ENCODE measurements at regions not wholly inside any gene's neighbourhood (a gene's known extent, or its start where the extent isn't known, plus 50 kb on each side); places are given as distances from the start of the nearest gene placed in this dataset.
"Not testable (repeated sequence)": the region's sequence is repeated elsewhere in the genome, so short reads cannot be mapped to it uniquely, and the experiment has no call there.

- DNase-seq (ENCODE audit: low spot score) = no peak
These were observed 1537.0 kb downstream of the C4orf33 start for GRCh38 chr4:130632731-130633604.

- DNase-seq (ENCODE audit: low spot score) = no peak
These were observed 1540.5 kb downstream of the C4orf33 start for GRCh38 chr4:130636486-130636885.

- no peak for DNase-seq (ENCODE audit: low spot score)
These were observed 1544.6 kb downstream of the C4orf33 start for GRCh38 chr4:130640592-130640991.

GRCh38 chr4:130646886-130647285 lies 1550.9 kb downstream of the C4orf33 start:
- DNase-seq (ENCODE audit: low spot score) = no peak

- DNase-seq (ENCODE audit: low spot score) = no peak
These were observed 1552.6 kb downstream of the C4orf33 start for GRCh38 chr4:130648570-130648969.

- DNase-seq (ENCODE audit: low spot score) = no peak
These were observed 1557.9 kb downstream of the C4orf33 start for GRCh38 chr4:130653842-130654241.

GRCh38 chr4:130659320-130659719 lies 1563.4 kb downstream of the C4orf33 start:
- DNase-seq (ENCODE audit: low spot score) = no peak

- no peak for DNase-seq (ENCODE audit: low spot score)
These were observed 1572.9 kb downstream of the C4orf33 start for GRCh38 chr4:130668859-130669258.

GRCh38 chr4:130675266-130675665 lies 1579.3 kb downstream of the C4orf33 start:
- DNase-seq (ENCODE audit: low spot score) = no peak

- DNase-seq (ENCODE audit: low spot score) = no peak
These were observed 1593.2 kb downstream of the C4orf33 start for GRCh38 chr4:130689181-130689580.

GRCh38 chr4:130698251-130698650 lies 1602.3 kb downstream of the C4orf33 start:
- no peak for DNase-seq (ENCODE audit: low spot score)

- no peak for DNase-seq (ENCODE audit: low spot score)
These were observed 1603.1 kb downstream of the C4orf33 start for GRCh38 chr4:130699004-130699403.

GRCh38 chr4:130703211-130703935 lies 1607.4 kb downstream of the C4orf33 start:
- no peak for DNase-seq (ENCODE audit: low spot score)

GRCh38 chr4:130705023-130705422 lies 1609.1 kb downstream of the C4orf33 start:
- DNase-seq (ENCODE audit: low spot score) = no peak

GRCh38 chr4:130712038-130712437 lies 1616.1 kb downstream of the C4orf33 start:
- DNase-seq (ENCODE audit: low spot score) = no peak

GRCh38 chr4:130714006-130714405 lies 1618.1 kb downstream of the C4orf33 start:
- DNase-seq (ENCODE audit: low spot score) = no peak

GRCh38 chr4:130722361-130722760 lies 1626.4 kb downstream of the C4orf33 start:
- no peak for DNase-seq (ENCODE audit: low spot score)

- DNase-seq (ENCODE audit: low spot score) = no peak
These were observed 1640.7 kb downstream of the C4orf33 start for GRCh38 chr4:130736436-130737185.

GRCh38 chr4:130738233-130738632 lies 1642.3 kb downstream of the C4orf33 start:
- no peak for DNase-seq (ENCODE audit: low spot score)

GRCh38 chr4:130747842-130748241 lies 1651.9 kb downstream of the C4orf33 start:
- DNase-seq (ENCODE audit: low spot score) = no peak

GRCh38 chr4:130753926-130754325 lies 1658.0 kb downstream of the C4orf33 start:
- no peak for DNase-seq (ENCODE audit: low spot score)

GRCh38 chr4:130760246-130760645 lies 1664.3 kb downstream of the C4orf33 start:
- DNase-seq (ENCODE audit: low spot score) = no peak

- not testable (repeated sequence) for DNase-seq (ENCODE audit: low spot score)
These were observed 1671.4 kb downstream of the C4orf33 start for GRCh38 chr4:130767384-130767783.

All from CD4-positive, alpha-beta T cell treated with Interleukin-2 at 100 ng/mL for 4 hours (primary cell).